Dendritic cell treated with granulocyte-macrophage colony-stimulating factor and Interleukin-4, amounts not matched to agents 40 ng/mL and 50 ng/mL, for 4 days (primary cell): ENCODE measurements at regions not wholly inside any gene's neighbourhood (a gene's known extent, or its start where the extent isn't known, plus 50 kb on each side); places are given as distances from the start of the nearest gene placed in this dataset.

ENCODE experiments used
- H3K27ac Mint-ChIP-seq: one replicate; pipeline ENCODE4 v1.8.0; 2022; ENCODE audit warnings: mild to moderate bottlenecking, mixed read lengths
- H3K27me3 Mint-ChIP-seq: one replicate; pipeline ENCODE4 v1.8.0; 2022; ENCODE audit warnings: mild to moderate bottlenecking, mixed read lengths
- H3K36me3 Mint-ChIP-seq: one replicate; pipeline ENCODE4 v1.8.0; 2022; ENCODE audit warnings: low read depth, mixed read lengths
- H3K4me1 Mint-ChIP-seq: one replicate; pipeline ENCODE4 v1.8.0; 2022; ENCODE audit warnings: low read depth, mixed read lengths
- H3K4me3 Mint-ChIP-seq: one replicate; pipeline ENCODE4 v1.8.0; 2022; ENCODE audit warnings: mild to moderate bottlenecking, moderate library complexity, mixed read lengths
- H3K9me3 Mint-ChIP-seq: one replicate; pipeline ENCODE4 v1.8.0; 2022; ENCODE audit warnings: mixed read lengths
- intact Hi-C: fragments of 100-400 bp; cut with micrococcal nuclease; formaldehyde crosslinking; loops from one replicate; pipeline ENCODE4 v1.15.0; 2022

DNA sequence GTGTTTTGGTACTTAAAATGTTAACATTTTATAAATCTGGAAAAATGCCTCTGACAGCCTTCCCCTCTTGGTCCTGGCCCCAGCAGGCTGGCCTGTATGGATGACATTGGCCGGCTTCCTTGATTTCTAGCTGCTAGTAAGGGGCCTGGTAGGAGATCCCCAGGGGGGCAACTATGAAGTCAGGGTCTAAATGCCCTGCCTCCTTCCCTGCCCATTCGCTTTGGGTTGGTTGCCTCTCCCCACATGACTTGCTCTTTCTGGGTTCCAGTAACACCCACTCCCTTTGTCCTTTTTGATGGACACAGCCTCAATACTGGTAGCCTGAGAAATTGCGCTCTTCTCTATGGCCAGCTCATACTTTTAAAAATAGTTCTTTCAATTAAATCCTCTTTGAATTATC is 78.0 kb upstream of the MAD2L1 start:
- Mint-ChIP-seq H3K36me3 (no peaks in the 10 kb centered on the region), H3K9me3 (no peaks in the 10 kb centered on the region), H3K27ac (no peak overlapping the region), H3K4me1 (no peaks in the 10 kb centered on the region), H3K4me3 (no peak overlapping the region), H3K27me3 (no peaks in the 10 kb centered on the region)
- intact Hi-C loops, result no loop called here

- intact Hi-C loops, result no loop called here
Observed at GRCh38 chr4:120144041-120144440, 77.4 kb upstream of the MAD2L1 start.

DNA sequence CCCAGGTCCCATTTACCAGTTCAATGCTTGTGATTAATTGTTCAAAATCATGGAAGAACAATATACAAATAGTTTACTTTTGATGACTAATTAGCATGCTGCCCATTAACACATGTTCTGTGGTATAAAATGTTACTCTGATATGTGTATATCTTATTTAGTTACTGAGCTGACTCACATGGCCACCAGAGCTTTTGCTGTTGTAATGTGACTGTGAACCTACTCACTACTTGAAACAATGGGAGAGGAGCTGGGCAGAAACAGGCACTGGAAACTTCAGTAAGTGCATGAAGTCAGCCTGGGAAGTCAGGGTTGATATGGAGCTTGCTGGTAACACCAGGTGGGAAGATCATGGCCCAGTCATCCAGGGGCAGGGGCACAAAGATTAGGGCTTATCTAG is 72.7 kb upstream of the MAD2L1 start:
- Mint-ChIP-seq H3K4me1 (no peaks in the 10 kb centered on the region), H3K4me3 (no peak overlapping the region), H3K27me3 (no peaks in the 10 kb centered on the region), H3K36me3 (no peaks in the 10 kb centered on the region), H3K9me3 (peaks cover 13% of the 10 kb centered on the region), H3K27ac (no peak overlapping the region)
- intact Hi-C loops, result no loop called here

More at GRCh38 chr4:120144041-120144440, 77.4 kb upstream of the MAD2L1 start:
- H3K9me3 Mint-ChIP-seq, result peaks cover 6% of the 10 kb centered on the region
- no peaks in the 10 kb centered on the region for H3K4me1 Mint-ChIP-seq
- H3K27ac Mint-ChIP-seq, result no peak overlapping the region
- H3K27me3 Mint-ChIP-seq, result no peaks in the 10 kb centered on the region
- H3K36me3 Mint-ChIP-seq, result no peaks in the 10 kb centered on the region
- no peak overlapping the region for H3K4me3 Mint-ChIP-seq

- Mint-ChIP-seq H3K27me3 (no peaks in the 10 kb centered on the region), H3K4me3 (no peak overlapping the region), H3K36me3 (no peaks in the 10 kb centered on the region), H3K4me1 (peaks cover 6% of the 10 kb centered on the region), H3K9me3 (no peaks in the 10 kb centered on the region), H3K27ac (no peak overlapping the region)
- intact Hi-C loops, result no loop called here
Observed at GRCh38 chr4:120132935-120133334, 66.3 kb upstream of the MAD2L1 start.

DNA sequence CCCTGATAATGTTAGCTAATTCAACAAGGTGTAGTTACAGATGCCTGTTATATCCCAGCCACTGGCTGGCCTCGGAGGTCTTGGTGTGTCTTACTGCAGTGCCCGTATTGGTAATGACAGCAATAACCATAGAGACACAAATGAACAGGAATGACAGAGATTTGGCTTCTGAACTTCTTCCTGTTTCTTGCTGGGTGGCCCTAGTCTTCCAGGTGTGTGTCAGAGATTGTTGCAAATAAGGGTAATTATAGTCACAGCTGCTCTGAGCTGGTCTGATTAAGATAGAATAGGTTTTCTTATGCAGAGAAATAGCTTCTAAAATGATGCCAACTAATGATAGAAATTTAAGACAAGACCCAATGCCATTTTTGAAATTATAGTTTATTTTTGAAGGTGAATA is 64.1 kb upstream of the MAD2L1 start:
- intact Hi-C loops, result no loop called here
- no peak overlapping the region for H3K27ac Mint-ChIP-seq
- peaks cover 6% of the 10 kb centered on the region for H3K4me1 Mint-ChIP-seq
- H3K9me3 Mint-ChIP-seq, result peaks cover 3% of the 10 kb centered on the region
- no peaks in the 10 kb centered on the region for H3K27me3 Mint-ChIP-seq
- H3K36me3 Mint-ChIP-seq, result no peaks in the 10 kb centered on the region
- no peak overlapping the region for H3K4me3 Mint-ChIP-seq
